Endothelial cell of umbilical vein (primary cell): ENCODE measurements at regions not wholly inside any gene's neighbourhood (a gene's known extent, or its start where the extent isn't known, plus 50 kb on each side); places are given as distances from the start of the nearest gene placed in this dataset.

Experiments used
- BruUV-seq: library from RNA; stranded (reverse); fragments of 400-500 nt; replicated peaks from 2 replicates; lab custom pipeline; 2021; lab: Mats Ljungman, UMichigan
- CTCF ChIA-PET: fragments of 300-600, 350-600 bp; sonication (Branson Sonifier 250); formaldehyde crosslinking; loops from one replicate; lab custom pipeline; 2021; ENCODE audit warnings: antibody characterized with exemption, inconsistent platforms; lab: Charles Lee
- POLR2A ChIA-PET: fragments of 300-600, 350-600 bp; sonication (Branson Sonifier 250); formaldehyde crosslinking; loops from one replicate; lab custom pipeline; 2021; ENCODE audit warnings: antibody characterized with exemption, inconsistent platforms; lab: Charles Lee
- DNase-seq: peaks from one replicate; pipeline ENCODE4 v3.0.0-alpha.2; 2011; ENCODE audit warnings: low read depth, low spot score
- FAIRE-seq: peaks from 2 replicates; lab custom pipeline; 2011; peaks lifted over from hg19 to GRCh38; lab: Jason Lieb, UNC
- H2AFZ ChIP-seq: 2 replicates; pipeline ENCODE4 v1.6.0; 2012; ENCODE audit warnings: low read depth, low read length, control low read depth, inconsistent platforms
- H3K27ac ChIP-seq: 2 replicates; pipeline ENCODE4 v1.5.1; 2011; ENCODE audit warnings: low read depth, mild to moderate bottlenecking, control low read depth, low read length, moderate library complexity; ENCODE audit not compliant: insufficient read depth
- H3K27me3 ChIP-seq, 2 experiments: 2 replicates each; pipeline versions ENCODE4 v1.6.0 to v1.6.1; 2011; ENCODE audit warnings: low read length in 2 of 2, mixed read lengths in 1 of 2; ENCODE audit not compliant: control insufficient read depth in 2 of 2, insufficient read depth in 2 of 2
- H3K36me3 ChIP-seq, 2 experiments: 2 replicates in 1 of 2; 3 replicates in 1 of 2; pipeline ENCODE4 v1.5.1; 2011; ENCODE audit warnings: low read length in 2 of 2, mild to moderate bottlenecking in 1 of 2, moderate library complexity in 1 of 2; ENCODE audit not compliant: control insufficient read depth in 2 of 2, insufficient read depth in 2 of 2; ENCODE audit errors: extremely low read depth in 1 of 2
- H3K4me1 ChIP-seq: 3 replicates; pipeline ENCODE4 v1.5.1; 2011; ENCODE audit warnings: mild to moderate bottlenecking, low read length; ENCODE audit not compliant: control insufficient read depth, insufficient read depth; ENCODE audit errors: extremely low read depth
- H3K4me2 ChIP-seq: 2 replicates; pipeline ENCODE4 v1.6.1; 2011; ENCODE audit warnings: low read length, control low read depth, mixed read lengths; ENCODE audit not compliant: insufficient read depth
- H3K4me3 ChIP-seq, 3 experiments: fragments of 200-600 bp in 1 of 3; sonication (generic), shearing (Covaris generic) in 1 of 3; replicated peaks in 1 of 3; 2 replicates each; pipeline ENCODE4 v1.5.1; 2011 to 2016; ENCODE audit warnings: control low read depth in 3 of 3, low read length in 3 of 3, mild to moderate bottlenecking in 2 of 3, inconsistent platforms in 1 of 3, low read depth in 1 of 3, moderate library complexity in 1 of 3; ENCODE audit not compliant: insufficient read depth in 1 of 3
- H3K79me2 ChIP-seq: 2 replicates; pipeline ENCODE4 v1.6.0; 2012; ENCODE audit warnings: low read length, inconsistent platforms; ENCODE audit not compliant: control insufficient read depth, insufficient read depth
- H3K9ac ChIP-seq: replicated peaks from 2 replicates; pipeline ENCODE3; 2011; ENCODE audit warnings: low read length, control low read depth; ENCODE audit not compliant: insufficient read depth; ENCODE audit errors: extremely low read depth
- H3K9me1 ChIP-seq: replicated peaks from 3 replicates; pipeline ENCODE4 v1.6.0; 2011; ENCODE audit warnings: mild to moderate bottlenecking, low read length; ENCODE audit not compliant: control insufficient read depth, insufficient read depth; ENCODE audit errors: extremely low read depth
- H3K9me3 ChIP-seq: replicated peaks from 2 replicates; pipeline ENCODE4 v1.5.1; 2012; ENCODE audit warnings: low read length, inconsistent platforms; ENCODE audit not compliant: control insufficient read depth, insufficient read depth
- H4K20me1 ChIP-seq: replicated peaks from 2 replicates; pipeline ENCODE3; 2011; ENCODE audit warnings: mild to moderate bottlenecking, low read length; ENCODE audit not compliant: control insufficient read depth, insufficient read depth; ENCODE audit errors: extremely low read depth
- EZH2 ChIP-seq: IDR thresholded peaks from 2 replicates; pipeline ENCODE4 v1.6.1; 2012; ENCODE audit warnings: borderline replicate concordance, low read depth, mild to moderate bottlenecking, moderate library complexity, low read length, inconsistent platforms; ENCODE audit not compliant: severe bottlenecking
- FOS ChIP-seq: IDR thresholded peaks from 2 replicates; pipeline ENCODE4 v1.6.1; 2011; ENCODE audit warnings: mild to moderate bottlenecking, low read length, moderate library complexity, borderline replicate concordance; ENCODE audit not compliant: insufficient read depth
- JUN ChIP-seq: IDR thresholded peaks from 2 replicates; pipeline ENCODE4 v1.6.1; 2011; ENCODE audit warnings: borderline replicate concordance, low read depth; ENCODE audit not compliant: insufficient read length, insufficient read depth
- MYC ChIP-seq: IDR thresholded peaks from one replicate; pipeline ENCODE4 v1.6.1; 2011; ENCODE audit warnings: mild to moderate bottlenecking, low read depth, low read length
- POLR2A ChIP-seq: IDR thresholded peaks from 2 replicates; pipeline ENCODE4 v1.6.1; 2012; ENCODE audit warnings: low read depth, mild to moderate bottlenecking, control low read depth, low read length
- POLR2AphosphoS5 ChIP-seq: IDR thresholded peaks from 2 replicates; pipeline ENCODE4 v1.6.1; 2012; ENCODE audit warnings: low read depth, mild to moderate bottlenecking, control low read depth, low read length, moderate library complexity; ENCODE audit not compliant: insufficient read depth
- dilution Hi-C: fragments of 300-500 bp; cut with MboI; formaldehyde crosslinking; loops from one replicate; pipeline ENCODE4 v1.15.0; 2019; ENCODE audit warnings: low sequenced_read_pairs; ENCODE audit not compliant: extremely low pct_ligation_motif_present
- intact Hi-C: fragments of 100-400 bp; cut with micrococcal nuclease; formaldehyde crosslinking; loops from one replicate; pipeline ENCODE4 v1.10.0; 2022
- TF ChIP-seq, protein P1 (sequence below), 2 donors: IDR thresholded peaks; 1 replicate in 1 of 2; 2 replicates in 1 of 2; pipeline ENCODE4 v1.5.1; 2011; ENCODE audit warnings: low read length in 2 of 2, mild to moderate bottlenecking in 2 of 2, moderate library complexity in 2 of 2, control low read depth in 1 of 2, inconsistent platforms in 1 of 2, low read depth in 1 of 2; ENCODE audit not compliant: insufficient read depth in 1 of 2; ENCODE audit errors: extremely low read depth in 1 of 2

DNA sequence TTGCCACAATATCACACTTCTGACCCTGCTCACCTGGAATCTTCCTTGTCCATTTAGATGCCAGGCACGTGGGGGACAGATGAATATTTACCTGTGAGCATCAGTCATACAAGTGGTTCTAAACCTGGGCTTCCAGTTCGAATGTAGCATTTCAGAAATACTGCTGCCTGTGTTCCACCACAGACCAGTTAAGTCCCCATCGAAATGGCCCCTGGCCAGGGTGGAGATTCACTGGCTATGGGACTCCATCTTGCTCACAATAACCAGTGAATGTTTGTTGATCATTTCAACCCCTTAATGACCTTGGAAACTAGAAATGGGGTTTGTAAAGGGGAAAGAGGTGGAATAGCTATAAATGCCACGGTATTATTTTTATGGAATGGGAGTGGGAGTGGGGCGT is 73.8 kb downstream of the CLDN34 start:
- no peak for DNase-seq
- H3K36me3 ChIP-seq: no peaks in the 10 kb centered on the region
- no peaks in the 10 kb centered on the region for H4K20me1 ChIP-seq
- dilution Hi-C loops (no loop called here), intact Hi-C loops (no loop called here)
- H3K4me3 ChIP-seq: no peak overlapping the region
- peaks cover 36% of the 10 kb centered on the region for H3K4me1 ChIP-seq
- H3K9ac ChIP-seq: no peak overlapping the region
- H3K9me1 ChIP-seq: no peaks in the 10 kb centered on the region
- no peak overlapping the region for H3K4me2 ChIP-seq
- POLR2A ChIA-PET: no interaction called here
- H2AFZ ChIP-seq: no peak overlapping the region
- CTCF ChIA-PET: no interaction called here
- no peak overlapping the region for H3K27ac ChIP-seq
- no TSS peak for BruUV-seq
- TF ChIP-seq POLR2A: no peak
- H3K9me3 ChIP-seq: no peaks in the 10 kb centered on the region
- no peak for FAIRE-seq
- no peaks in the 10 kb centered on the region for H3K27me3 ChIP-seq
- H3K79me2 ChIP-seq: peaks cover 58% of the 10 kb centered on the region

DNA sequence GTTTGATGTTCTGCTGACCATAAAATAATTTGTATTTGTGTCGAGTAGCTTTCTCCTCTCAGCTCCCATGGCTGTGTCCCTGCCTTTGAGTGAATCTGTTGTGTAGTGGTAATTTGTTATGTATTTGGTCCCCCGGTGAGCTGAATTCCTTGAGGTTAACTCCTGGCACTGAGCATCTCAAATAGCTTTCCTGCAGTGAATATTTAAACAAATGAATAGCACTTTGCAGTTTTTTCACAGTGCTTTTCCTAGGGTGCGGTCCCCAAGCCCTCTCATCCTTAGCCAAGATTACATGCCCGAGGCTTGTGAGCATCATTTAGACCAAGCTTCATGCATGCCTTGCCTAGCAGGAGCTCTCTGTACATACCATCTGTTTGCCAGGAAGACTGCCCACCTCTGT is 74.2 kb downstream of the CLDN34 start:
- Histone ChIP-seq H2AFZ (no peak overlapping the region), H3K4me3 (no peak overlapping the region), H4K20me1 (no peaks in the 10 kb centered on the region), H3K36me3 (no peaks in the 10 kb centered on the region), H3K4me1 (peaks cover 39% of the 10 kb centered on the region), H3K9ac (no peak overlapping the region), H3K27ac (no peak overlapping the region), H3K79me2 (peaks cover 59% of the 10 kb centered on the region), H3K9me3 (no peaks in the 10 kb centered on the region), H3K27me3 (no peaks in the 10 kb centered on the region), H3K9me1 (no peaks in the 10 kb centered on the region), H3K4me2 (no peak overlapping the region)
- FAIRE-seq (no peak), DNase-seq (no peak)
- intact Hi-C loops: no loop called here
- dilution Hi-C loops: no loop called here
- TF ChIP-seq POLR2A: no peak
- TF ChIP-seq EZH2: no peak
- TF ChIP-seq JUN: no peak
- TF ChIP-seq FOS: no peak
- TF ChIP-seq, protein P1, sequence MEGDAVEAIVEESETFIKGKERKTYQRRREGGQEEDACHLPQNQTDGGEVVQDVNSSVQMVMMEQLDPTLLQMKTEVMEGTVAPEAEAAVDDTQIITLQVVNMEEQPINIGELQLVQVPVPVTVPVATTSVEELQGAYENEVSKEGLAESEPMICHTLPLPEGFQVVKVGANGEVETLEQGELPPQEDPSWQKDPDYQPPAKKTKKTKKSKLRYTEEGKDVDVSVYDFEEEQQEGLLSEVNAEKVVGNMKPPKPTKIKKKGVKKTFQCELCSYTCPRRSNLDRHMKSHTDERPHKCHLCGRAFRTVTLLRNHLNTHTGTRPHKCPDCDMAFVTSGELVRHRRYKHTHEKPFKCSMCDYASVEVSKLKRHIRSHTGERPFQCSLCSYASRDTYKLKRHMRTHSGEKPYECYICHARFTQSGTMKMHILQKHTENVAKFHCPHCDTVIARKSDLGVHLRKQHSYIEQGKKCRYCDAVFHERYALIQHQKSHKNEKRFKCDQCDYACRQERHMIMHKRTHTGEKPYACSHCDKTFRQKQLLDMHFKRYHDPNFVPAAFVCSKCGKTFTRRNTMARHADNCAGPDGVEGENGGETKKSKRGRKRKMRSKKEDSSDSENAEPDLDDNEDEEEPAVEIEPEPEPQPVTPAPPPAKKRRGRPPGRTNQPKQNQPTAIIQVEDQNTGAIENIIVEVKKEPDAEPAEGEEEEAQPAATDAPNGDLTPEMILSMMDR (IDR thresholded peaks at IDR 0.05; ENCODE audit: extremely low read depth in 1 of 2, insufficient read depth in 1 of 2, low read depth in 1 of 2, low read length in 2 of 2): no peak
- no peak for TF ChIP-seq POLR2AphosphoS5
- TF ChIP-seq MYC: no peak
- ChIA-PET POLR2A (no interaction called here), CTCF (interaction anchor here (1.3 kb wide), 1 partner anchor 21 kb away, joined by 3 read pairs; no protein-coding TSS in a partner anchor)
- no TSS peak for BruUV-seq
